Colonic mucosa (tissue), 4 donors: ENCODE measurements at regions not wholly inside any gene's neighbourhood (a gene's known extent, or its start where the extent isn't known, plus 50 kb on each side); places are given as distances from the start of the nearest gene placed in this dataset.
"Not testable (repeated sequence)": the region's sequence is repeated elsewhere in the genome, so short reads cannot be mapped to it uniquely, and the experiment has no call there.

Experiments
- DNase-seq: peaks from one replicate; pipeline ENCODE4 v3.0.0-alpha.2; 2020
- H3K27ac ChIP-seq: fragments of 200-600 bp; one replicate; pipeline ENCODE4 v1.8.0; 2021
- H3K27me3 ChIP-seq: fragments of 200-600 bp; one replicate; pipeline ENCODE4 v1.8.0; 2021
- H3K36me3 ChIP-seq: fragments of 200-600 bp; one replicate; pipeline ENCODE4 v1.8.0; 2021
- H3K4me1 ChIP-seq: fragments of 200-600 bp; one replicate; pipeline ENCODE4 v1.8.0; 2021; ENCODE audit warnings: mild to moderate bottlenecking
- H3K4me3 ChIP-seq: fragments of 200-600 bp; one replicate; pipeline ENCODE4 v1.8.0; 2021
- H3K9ac ChIP-seq, 2 donors: one replicate each; pipeline ENCODE4 v1.7.0; 2013; ENCODE audit warnings: control low read depth in 2 of 2, low read depth in 2 of 2, low read length in 2 of 2
- H3K9me3 ChIP-seq: fragments of 200-600 bp; one replicate; pipeline ENCODE4 v1.8.0; 2021
- intact Hi-C: fragments of 100-400 bp; cut with DNase I; formaldehyde crosslinking; loops from one replicate; pipeline ENCODE4 v1.14.1; 2022
- TF ChIP-seq, protein P1 (sequence below): fragments of 200-600 bp; IDR thresholded peaks from one replicate; pipeline ENCODE4 v1.8.0; 2022; ENCODE audit warnings: antibody characterized with exemption, mild to moderate bottlenecking
- donor health status: healthy.
- donor health status: DM: no; HTN: no; CAD: no.
- donor health status: DM: no; HTN: no; CAD: no.

DNA sequence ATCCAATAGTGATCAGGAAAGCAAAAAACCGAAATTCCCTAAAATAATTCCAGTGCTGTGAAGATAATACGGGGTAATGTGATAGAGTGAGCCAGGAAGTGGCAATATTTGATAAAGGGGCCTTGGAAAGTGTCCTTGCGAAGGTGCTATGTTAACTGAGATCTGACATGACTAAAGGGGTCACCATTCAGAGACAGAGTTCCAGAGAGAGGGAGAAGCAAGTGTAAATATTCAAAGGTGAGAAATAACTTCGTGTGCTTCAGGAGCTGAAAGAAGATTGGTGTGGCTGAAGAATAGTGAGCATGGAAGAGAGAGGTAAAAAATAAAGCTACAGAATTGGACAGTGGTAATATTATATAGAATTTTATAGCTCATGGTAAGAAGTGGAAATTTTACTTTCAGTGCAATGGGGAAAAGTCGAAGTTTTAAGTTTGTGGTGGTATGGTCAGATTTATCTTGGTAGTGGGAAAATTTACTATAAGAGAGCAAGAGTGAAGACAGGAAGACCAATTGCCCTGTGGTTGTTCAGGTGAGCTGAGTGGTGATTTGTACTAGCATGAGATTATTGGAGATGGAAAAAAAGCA lies 164.5 kb downstream of the JRKL start:
- no peak overlapping the region for H3K4me3 ChIP-seq
- H3K9me3 ChIP-seq: no peaks in the 10 kb centered on the region
- intact Hi-C loops: no loop called here
- H3K36me3 ChIP-seq: no peaks in the 10 kb centered on the region
- TF ChIP-seq, protein P1, sequence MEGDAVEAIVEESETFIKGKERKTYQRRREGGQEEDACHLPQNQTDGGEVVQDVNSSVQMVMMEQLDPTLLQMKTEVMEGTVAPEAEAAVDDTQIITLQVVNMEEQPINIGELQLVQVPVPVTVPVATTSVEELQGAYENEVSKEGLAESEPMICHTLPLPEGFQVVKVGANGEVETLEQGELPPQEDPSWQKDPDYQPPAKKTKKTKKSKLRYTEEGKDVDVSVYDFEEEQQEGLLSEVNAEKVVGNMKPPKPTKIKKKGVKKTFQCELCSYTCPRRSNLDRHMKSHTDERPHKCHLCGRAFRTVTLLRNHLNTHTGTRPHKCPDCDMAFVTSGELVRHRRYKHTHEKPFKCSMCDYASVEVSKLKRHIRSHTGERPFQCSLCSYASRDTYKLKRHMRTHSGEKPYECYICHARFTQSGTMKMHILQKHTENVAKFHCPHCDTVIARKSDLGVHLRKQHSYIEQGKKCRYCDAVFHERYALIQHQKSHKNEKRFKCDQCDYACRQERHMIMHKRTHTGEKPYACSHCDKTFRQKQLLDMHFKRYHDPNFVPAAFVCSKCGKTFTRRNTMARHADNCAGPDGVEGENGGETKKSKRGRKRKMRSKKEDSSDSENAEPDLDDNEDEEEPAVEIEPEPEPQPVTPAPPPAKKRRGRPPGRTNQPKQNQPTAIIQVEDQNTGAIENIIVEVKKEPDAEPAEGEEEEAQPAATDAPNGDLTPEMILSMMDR: no peak
- no peak overlapping the region for H3K27ac ChIP-seq
- no peak overlapping the region for H3K9ac ChIP-seq
- H3K4me1 ChIP-seq: no peaks in the 10 kb centered on the region
- DNase-seq: no peak
- H3K27me3 ChIP-seq: no peaks in the 10 kb centered on the region

DNA sequence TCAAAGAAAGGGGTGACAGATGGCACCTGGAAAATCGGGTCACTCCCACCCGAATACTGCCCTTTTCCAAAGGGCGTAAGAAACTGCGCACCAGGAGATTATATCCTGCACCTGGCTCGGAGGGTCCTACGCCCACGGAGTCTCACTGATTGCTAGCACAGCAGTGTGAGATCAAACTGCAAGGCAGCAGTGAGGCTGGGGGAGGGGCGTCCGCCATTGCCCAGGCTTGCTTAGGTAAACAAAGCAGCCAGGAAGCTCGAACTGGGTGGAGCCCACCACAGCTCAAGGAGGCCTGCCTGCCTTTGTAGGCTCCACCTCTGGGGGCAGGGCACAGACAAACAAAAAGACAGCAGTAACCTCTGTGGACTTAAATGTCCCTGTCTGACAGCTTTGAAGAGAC lies 166.0 kb downstream of the JRKL start:
- H3K9ac ChIP-seq, intact Hi-C loops, H3K27ac ChIP-seq, DNase-seq, H3K9me3 ChIP-seq, H3K4me3 ChIP-seq, H3K27me3 ChIP-seq, H3K36me3 ChIP-seq, H3K4me1 ChIP-seq: not testable (repeated sequence)

DNA sequence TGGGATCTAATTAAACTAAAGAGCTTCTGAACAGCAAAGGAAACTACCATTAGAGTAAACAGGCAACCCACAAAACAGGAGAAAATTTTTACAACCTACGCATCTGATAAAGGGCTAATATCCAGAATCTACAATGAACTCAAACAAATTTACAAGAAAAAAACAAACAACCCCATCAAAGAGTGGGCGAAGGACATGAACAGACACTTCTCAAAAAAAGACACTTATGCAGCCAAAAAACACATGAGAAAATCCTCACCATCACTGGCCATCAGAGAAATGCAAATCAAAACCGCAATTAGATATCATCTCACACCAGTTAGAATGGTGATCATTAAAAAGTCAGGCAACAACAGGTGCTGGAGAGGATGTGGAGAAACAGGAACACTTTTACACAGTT lies 170.9 kb downstream of the JRKL start:
- H3K9me3 ChIP-seq, H3K9ac ChIP-seq, H3K36me3 ChIP-seq, H3K4me3 ChIP-seq, intact Hi-C loops, DNase-seq, H3K4me1 ChIP-seq, H3K27me3 ChIP-seq, H3K27ac ChIP-seq: not testable (repeated sequence)

DNA sequence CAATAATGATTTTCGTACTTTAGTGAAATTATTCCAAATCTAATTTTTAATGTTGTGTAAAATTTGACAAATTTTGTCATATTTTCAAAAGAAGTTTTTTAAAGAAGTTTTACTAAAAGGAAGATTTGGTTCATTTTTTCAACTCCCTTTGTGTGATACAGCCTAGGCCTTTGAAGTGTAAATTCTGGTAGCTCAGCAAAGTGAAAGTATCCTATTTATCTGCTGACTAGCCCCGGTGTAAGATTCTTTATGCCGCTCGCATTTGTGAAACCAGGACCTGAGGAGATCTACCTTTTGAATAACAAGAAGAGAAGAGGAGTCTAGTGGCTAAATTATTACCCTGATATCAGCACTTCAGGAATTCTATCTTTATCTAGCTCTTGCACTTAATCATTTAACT lies 177.4 kb downstream of the JRKL start:
- H3K4me3 ChIP-seq: no peak overlapping the region

DNA sequence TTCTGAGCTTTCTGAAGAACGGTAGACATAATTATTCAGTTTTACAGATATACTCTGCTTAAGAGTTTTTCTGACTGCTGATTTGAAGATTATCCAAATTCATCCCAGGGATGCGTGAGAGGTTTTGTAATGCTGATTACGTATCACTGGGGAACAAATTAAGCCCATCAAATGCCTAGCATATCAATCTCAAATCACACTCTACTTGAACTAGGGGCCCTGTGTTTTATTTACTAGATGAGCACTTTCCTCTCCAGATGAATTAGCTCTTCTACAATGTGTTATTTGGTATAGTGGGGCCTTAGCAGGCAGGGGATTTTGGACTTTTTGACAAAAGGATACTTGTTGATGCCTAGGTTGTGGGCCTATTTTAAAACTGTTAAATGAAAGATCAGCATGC lies 177.9 kb downstream of the JRKL start:
- Histone ChIP-seq H3K9me3 (no peaks in the 10 kb centered on the region), H3K27me3 (no peaks in the 10 kb centered on the region), H3K4me1 (no peaks in the 10 kb centered on the region), H3K36me3 (no peaks in the 10 kb centered on the region), H3K9ac (no peak overlapping the region), H3K27ac (no peak overlapping the region), H3K4me3 (no peak overlapping the region)
- DNase-seq: no peak
- intact Hi-C loops: no loop called here
- TF ChIP-seq, protein P1: no peak

More for the DNA sequence above, 177.4 kb downstream of the JRKL start:
- no peaks in the 10 kb centered on the region for H3K4me1 ChIP-seq
- H3K27me3 ChIP-seq: no peaks in the 10 kb centered on the region
- no peak overlapping the region for H3K27ac ChIP-seq
- TF ChIP-seq, protein P1: no peak
- intact Hi-C loops: no loop called here
- H3K36me3 ChIP-seq: no peaks in the 10 kb centered on the region
- no peaks in the 10 kb centered on the region for H3K9me3 ChIP-seq
- no peak for DNase-seq
- no peak overlapping the region for H3K9ac ChIP-seq

DNA sequence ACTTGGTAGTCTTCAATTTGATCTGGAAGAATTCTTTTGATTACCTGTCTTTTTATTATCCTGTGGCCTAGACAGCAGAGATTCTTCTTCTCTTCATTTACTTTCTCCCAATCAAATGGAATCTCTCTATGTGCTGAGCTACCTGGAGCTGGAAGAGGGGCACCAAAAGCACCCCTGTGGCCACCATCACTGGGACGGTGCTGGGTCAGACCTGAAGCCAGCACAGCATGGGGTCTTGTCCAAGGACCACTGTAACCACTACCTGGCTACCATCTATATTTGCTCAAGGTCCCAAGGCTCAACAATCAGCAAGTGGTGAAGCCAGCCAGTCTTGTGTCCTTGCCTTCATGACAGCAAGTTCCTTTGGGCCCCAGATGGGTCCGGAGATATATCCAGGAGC lies 186.6 kb downstream of the JRKL start:
- intact Hi-C loops: no loop called here
- Histone ChIP-seq H3K36me3 (no peaks in the 10 kb centered on the region), H3K4me3 (no peak overlapping the region), H3K9me3 (no peaks in the 10 kb centered on the region), H3K4me1 (no peaks in the 10 kb centered on the region), H3K9ac (no peak overlapping the region), H3K27me3 (no peaks in the 10 kb centered on the region), H3K27ac (no peak overlapping the region)
- no peak for DNase-seq
- TF ChIP-seq, protein P1: no peak
